MM.1S (cell line): ENCODE measurements at regions not wholly inside any gene's neighbourhood (a gene's known extent, or its start where the extent isn't known, plus 50 kb on each side); places are given as distances from the start of the nearest gene placed in this dataset.

Source experiments
- EZH2 ChIP-seq: fragments of 300-600 bp; sonication (generic); optimal IDR thresholded peaks from 2 replicates; pipeline ENCODE3; 2017; ENCODE audit warnings: low read depth, mild to moderate bottlenecking, antibody characterized with exemption, low read length, mixed read lengths
- TF ChIP-seq, protein P1 (sequence below): fragments of 300-600 bp; sonication (generic); IDR thresholded peaks from 2 replicates; pipeline ENCODE4 v1.5.1; 2016; ENCODE audit warnings: antibody characterized with exemption, low read length, mixed read lengths

DNA sequence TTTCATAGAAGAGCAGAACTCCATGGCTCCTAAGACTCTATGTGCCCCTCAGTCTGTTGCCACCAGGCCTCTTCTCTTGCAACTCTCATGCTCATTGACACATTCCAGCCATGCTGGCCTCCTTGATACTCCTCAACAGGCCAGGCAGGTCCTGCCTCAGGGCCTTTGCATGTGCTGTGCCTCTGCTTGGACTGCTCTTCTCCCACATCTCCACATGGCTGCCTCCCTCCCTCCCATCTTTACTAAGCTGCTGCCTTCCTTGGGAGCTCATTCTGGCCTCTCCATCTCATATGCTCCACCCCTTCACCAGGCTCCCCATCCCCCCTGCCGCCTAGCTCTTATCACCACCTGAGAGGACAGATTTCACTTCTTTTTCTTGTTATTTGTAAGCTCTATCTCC, 103.8 kb upstream of the GPR26 start:
- TF ChIP-seq, protein P1, sequence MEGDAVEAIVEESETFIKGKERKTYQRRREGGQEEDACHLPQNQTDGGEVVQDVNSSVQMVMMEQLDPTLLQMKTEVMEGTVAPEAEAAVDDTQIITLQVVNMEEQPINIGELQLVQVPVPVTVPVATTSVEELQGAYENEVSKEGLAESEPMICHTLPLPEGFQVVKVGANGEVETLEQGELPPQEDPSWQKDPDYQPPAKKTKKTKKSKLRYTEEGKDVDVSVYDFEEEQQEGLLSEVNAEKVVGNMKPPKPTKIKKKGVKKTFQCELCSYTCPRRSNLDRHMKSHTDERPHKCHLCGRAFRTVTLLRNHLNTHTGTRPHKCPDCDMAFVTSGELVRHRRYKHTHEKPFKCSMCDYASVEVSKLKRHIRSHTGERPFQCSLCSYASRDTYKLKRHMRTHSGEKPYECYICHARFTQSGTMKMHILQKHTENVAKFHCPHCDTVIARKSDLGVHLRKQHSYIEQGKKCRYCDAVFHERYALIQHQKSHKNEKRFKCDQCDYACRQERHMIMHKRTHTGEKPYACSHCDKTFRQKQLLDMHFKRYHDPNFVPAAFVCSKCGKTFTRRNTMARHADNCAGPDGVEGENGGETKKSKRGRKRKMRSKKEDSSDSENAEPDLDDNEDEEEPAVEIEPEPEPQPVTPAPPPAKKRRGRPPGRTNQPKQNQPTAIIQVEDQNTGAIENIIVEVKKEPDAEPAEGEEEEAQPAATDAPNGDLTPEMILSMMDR: no peak
- no peak for TF ChIP-seq EZH2
